GM03348 (cell line): ENCODE measurements at regions not wholly inside any gene's neighbourhood (a gene's known extent, or its start where the extent isn't known, plus 50 kb on each side); places are given as distances from the start of the nearest gene placed in this dataset.
"Not testable (repeated sequence)": the region's sequence is repeated elsewhere in the genome, so short reads cannot be mapped to it uniquely, and the experiment has no call there.

Experiments
- DNase-seq: peaks from one replicate; pipeline ENCODE4 v3.0.0; 2012; ENCODE audit warnings: low spot score

DNA sequence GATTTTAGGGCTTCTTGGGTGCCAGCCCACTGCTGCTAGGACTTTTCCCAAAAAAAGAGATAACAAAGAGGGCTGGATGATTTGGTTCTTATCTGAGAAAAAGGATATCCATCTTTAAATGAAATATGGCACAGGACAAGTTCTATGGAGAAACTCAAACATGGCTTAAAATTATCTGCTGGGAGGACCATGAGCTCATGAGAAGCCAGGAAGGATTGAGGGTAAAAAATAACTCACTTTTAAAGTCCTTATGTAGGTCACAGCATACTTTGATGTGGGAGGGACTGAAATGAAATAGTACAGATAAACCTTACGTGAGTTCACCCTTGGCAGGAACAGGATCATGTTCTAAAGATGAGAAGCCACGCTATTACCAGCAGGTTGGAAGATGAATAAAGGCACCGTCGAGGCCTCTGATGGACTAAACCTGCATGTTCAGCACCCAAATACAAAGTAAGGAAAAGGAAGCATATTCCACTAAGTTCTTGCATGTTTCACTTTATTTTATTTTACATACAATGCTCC is 369.2 kb upstream of the KLF6 start:
- no peak for DNase-seq

GRCh38 chr10:4151466-4151865 is 366.5 kb upstream of the KLF6 start:
- no peak for DNase-seq

DNA sequence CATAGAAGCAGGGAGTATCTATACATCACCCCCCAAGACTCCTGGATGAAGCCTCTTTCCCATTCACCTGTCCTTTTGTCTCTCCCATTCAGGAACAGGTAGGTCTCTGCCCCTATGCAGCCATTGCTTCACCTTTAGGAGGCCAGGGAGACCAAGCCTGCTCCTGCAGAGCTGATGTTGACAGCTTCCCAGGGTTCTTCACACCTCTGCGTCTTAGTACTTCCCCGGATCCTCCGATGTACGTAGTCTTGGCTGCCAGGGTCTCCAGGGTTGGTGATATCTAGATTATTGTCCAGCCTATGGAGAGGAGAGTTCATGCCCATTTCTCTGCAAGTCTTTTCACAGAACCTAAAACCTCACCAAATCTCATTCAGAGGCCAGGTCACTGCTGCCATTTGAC is 365.7 kb upstream of the KLF6 start:
- no peak for DNase-seq

GRCh38 chr10:4149460-4149859 is 364.5 kb upstream of the KLF6 start:
- DNase-seq: not testable (repeated sequence)

DNA sequence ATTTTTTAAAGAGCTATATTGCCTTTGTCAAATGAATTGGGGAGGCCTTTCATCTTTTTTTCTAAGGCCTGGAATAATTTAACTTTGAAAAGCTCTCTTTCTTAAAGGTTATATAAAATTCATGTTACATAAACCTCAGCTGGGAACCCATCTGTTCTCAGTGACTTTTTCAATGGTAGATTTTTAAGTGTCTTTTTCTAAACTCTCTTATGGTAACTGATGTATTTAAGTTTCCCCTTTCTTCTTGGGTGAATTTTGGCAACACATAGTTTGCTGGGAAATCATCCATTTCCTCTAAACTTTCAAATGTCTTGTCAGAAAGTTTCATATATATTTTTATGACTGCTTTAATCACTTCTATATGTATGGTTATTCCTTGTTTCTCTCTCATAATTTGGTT is 362.2 kb upstream of the KLF6 start:
- DNase-seq: no peak

- DNase-seq: peak; percentile 25
Observed at GRCh38 chr10:4144817-4145216, 359.8 kb upstream of the KLF6 start.

- peak; percentile 17 for DNase-seq
Observed at GRCh38 chr10:4141471-4141870, 356.5 kb upstream of the KLF6 start.

DNA sequence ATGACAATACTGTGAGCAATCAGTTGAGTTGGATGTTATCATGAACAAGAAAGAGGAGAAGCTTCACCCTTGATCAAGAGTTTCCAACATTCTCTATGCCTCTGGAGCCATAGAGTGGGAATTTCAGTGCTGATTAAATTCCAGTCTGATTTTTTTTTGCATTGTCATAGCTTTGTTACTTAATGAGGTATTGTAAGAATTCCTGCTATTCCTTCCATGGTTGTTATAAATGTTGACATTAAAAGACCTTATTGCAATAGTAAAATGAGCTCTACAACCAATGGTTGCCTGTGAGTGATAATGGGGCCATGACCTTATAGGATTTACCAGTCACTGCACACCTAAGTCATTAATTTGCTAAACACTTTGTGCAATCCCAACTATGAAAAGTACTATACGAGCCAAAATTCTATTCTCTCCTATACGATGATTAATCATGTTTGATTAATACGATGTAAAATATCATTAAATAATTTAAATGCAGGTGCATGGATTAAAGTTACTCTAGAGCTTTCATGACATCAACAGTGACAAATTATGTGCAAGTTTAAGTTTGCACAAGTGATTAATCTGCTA is 353.2 kb upstream of the KLF6 start:
- DNase-seq: peak; percentile 33

- no peak for DNase-seq
Observed at GRCh38 chr10:4137299-4137698, 352.3 kb upstream of the KLF6 start.

DNA sequence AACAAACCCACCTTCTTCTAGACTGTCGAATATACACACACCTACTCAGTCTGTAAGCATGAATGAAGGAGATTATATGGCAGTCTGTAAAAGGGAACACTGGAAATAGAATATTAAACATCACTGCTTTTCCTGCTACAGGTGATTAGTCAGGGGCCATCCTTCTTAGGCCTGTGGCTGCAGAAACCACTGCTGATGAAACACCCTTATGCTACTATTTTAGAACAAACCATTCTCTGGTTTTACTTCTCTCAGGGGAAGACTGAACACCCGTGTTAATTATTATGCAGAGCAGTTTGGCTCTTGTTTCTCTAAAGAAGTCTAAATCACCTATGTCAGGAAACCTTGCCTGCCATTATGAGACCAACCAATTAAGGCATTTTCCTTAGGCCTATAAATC is 351.1 kb upstream of the KLF6 start:
- DNase-seq: no peak

GRCh38 chr10:4132216-4132556 is 347.2 kb upstream of the KLF6 start:
- DNase-seq: no peak

DNA sequence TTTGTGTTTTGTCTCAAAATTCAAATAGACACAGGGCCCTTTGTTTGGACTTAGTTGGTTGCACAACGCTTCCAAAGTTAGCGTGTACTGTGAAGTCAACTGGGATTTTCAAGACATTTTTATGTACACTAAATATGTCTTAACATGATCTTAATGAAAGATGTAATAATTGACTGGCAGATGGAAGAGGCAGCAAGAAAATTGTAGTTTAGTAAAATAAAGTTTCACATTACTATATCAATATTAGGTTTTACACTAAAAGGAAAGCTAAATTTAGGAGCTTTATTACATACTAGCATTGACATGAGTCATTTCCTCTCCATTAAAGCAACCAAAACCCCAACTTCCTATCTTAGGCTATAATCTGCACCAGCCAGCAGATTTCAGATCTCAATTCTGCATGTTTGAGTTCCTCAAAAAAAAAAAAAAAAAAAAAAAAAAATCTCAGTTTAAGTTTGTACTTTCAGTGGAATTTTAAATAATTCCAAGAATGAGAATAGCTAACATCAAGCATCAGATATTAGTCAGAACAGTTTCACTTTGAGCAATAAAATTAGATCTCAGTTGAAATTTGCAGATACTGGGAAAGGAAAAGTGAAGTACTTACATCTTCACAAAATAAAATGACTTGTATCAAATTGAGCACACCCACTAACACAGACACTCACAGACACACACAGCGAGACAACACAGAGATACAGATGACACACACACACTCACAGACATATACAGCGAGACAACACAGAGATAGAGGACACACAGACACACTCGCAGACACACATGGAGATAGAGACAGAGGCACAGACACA is 346.6 kb upstream of the KLF6 start:
- DNase-seq: peak; percentile 77

DNA sequence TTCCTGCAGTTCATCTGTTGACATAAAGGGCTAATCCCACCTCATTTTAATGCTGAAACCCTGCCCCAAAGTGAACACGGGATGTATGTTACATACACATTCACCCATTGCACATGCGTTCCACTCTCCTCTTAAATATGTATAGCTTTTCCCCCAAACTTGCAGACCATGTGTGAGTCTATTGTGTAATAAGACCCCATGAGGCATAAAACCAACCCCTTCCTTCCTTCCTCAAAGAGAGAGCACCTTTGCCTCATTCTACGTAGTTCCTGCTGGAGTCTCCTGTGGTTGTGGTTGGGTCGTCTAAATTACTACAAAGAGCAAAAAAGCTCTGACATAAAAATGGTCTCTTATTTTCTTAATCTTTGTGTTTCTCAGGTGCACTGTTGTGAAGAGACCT is 345.7 kb upstream of the KLF6 start:
- DNase-seq: no peak

- DNase-seq: no peak
Observed at GRCh38 chr10:4129866-4130477, 345.0 kb upstream of the KLF6 start.

DNA sequence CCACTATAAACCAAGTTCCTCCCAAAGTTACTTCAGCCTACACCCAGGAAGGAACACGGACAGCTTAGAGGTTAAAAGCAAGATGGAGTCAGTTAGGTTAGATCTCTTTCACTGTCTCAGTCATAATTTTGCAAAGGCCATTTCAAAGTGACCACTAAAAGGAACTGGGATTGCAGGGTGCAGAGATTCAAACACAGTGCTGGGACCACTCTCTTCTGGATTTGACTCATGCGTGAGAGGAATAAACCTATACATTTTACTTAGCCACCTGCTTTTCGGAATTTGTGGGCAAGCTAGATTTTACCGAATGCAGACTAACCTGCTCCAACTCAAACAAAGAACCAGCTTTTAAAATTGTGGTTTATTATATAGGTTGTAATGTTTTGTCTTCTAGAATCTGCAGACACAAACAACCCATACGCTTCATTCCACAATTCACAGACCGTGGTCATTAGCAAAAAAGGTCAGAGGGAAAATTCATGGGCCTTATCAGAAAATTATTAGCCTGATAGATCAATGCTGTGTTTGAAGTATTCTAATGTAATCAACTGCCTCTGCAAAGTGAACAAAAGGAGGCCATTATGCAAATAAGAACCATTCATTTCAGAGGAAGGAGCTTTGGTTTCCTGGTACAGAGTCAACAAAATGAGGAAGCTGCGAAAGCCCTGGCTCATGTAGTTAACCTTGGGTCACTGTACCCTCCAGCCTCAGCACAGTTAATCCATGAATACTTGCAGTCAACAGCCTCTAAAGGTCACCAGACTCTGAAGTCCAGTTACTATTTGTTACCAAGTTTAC is 342.7 kb upstream of the KLF6 start:
- DNase-seq: no peak

GRCh38 chr10:4125776-4126175 is 340.8 kb upstream of the KLF6 start:
- DNase-seq: no peak

- DNase-seq: no peak
Observed at GRCh38 chr10:4121502-4122380, 336.7 kb upstream of the KLF6 start.

DNA sequence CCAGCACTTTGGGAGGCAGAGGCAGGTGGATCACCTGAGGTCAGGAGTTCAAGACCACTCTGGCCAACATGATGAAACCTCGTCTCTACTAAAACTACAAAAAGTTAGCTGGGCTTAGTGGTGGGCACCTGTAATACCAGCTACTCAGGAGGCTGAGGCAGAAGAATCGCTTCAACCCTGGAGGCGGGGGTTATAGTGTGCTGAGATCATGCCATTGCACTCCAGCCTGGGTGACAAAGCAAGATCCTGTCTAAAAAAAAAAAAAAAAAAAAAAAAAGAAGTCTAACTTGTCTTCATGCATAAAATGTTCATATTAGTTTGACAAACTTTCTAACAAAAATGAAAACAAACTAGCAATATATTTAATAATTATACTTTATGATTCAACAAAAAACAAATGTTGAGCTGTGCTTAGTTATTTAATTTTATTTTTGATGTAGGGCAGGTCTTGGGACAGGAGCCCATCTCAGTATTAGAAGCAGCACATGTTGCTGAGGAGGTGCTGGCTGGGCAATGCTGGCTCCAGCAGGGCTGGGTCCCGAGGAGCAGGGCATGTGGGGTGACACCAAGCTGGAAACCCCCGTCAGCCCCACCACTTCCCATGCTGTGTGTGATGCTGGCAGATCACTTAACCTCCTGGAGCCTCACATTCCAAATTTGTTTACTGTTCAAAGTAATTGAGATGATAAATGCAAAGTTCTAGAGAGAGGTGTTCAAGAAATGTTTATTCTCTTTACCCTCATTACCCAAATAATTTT is 335.3 kb upstream of the KLF6 start:
- no peak for DNase-seq

DNA sequence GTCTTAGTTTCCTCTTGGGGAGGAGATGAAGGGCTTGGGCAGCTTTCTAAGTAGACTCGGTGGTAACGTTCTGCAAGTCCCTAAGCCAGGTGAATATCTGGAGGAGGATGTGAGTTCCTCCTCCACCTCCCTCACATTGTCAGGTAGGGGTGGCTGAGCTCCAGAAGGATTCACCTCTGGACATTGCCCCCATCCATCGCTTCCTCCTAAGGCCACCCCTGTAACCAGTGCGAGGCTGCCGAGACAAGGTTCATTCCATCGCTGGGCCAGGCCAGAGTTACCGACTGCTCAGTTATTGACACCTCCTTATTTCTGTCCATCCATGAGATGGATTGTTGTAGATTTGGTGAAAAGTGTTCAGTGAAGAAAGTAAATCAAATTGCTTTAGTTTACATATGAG is 334.1 kb upstream of the KLF6 start:
- DNase-seq: no peak

DNA sequence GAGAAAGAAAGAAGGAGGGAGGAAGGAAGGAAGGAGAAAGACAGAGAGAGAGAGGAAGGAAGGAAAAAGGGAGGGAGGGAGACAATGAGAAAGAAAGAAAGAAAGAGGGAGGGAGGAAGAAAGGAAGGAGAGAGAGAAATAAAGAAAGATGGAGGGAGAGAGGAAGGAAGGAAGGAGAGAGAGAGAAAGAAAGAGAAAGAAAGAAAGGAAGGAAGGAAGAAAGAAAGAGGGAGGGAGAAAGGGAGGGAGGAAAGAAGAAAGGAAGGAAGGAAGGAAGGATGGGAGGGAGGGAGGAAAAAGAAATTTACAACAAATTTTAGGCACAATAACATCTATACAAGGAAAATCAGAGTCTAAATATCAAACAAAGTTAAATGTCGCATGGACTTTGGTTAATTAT is 332.6 kb upstream of the KLF6 start:
- no peak for DNase-seq

DNA sequence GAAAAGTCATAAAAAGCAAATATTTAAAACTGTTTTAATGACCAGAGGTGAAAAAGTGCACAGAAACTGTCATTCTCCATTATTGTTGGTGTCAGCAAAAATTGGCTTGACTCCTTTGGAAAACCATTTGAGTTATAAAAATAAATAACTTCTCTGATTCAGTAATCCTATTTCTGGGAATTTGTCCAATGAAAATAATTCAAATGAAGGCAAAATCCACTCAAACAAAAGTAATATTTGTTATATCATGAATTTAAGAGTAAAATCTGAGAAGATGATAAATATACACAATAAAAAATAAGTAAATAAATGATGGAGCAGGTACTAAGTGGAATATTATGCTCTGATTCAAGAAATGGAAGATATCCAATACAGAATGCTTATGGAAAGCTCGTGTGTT is 326.6 kb upstream of the KLF6 start:
- no peak for DNase-seq
